ENCODE measurements at regions not wholly inside any gene's neighbourhood (a gene's known extent, or its start where the extent isn't known, plus 50 kb on each side); places are given as distances from the start of the nearest gene placed in this dataset.

DNA sequence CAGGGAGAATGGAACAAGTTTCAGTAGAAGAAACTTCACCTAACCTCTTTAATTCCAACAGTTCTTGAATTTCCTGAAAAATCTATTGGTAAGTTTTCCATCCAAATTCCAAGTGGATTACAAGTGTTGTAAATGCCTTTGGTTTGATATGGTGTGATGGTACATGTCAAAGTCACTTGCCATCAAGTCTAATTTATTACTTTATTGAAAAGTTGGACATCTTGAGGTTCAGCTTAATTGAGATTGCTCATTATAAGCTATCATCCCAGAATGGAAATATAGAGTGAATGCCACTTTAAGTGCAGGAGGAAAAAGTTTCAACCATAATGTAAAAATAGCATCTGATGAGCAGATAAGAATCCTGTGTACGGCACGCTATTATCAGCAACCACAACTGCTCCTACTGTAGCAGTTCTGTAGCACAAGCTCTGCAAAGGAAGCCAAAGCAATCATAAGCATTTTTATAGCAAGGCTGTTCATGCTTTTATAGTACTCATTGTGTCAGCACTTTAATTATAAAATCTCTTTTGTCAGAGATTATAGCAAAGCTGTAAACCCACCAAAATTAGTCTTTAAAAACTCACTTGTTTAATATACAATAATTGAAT lies 991.8 kb upstream of the PHF14 start:
- DNase-seq = no peak

DNA sequence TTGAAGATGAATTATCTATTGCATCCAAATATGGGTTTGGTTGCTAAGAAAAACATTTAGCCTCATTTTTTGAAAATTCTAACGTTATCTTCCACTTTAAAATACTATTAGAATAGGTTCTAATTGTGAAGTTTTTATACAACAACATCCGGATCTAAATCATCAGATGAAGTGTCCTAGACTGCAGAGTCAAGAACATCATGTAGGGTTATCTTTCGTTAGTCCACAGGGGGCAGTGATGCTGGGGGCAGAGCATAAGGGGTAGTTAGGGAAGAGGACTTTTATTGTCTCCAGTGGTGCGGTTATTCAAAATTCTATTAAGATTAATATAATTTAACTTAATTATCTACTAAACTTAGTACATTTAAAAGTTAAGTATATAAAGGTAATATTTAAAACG lies 990.6 kb upstream of the PHF14 start:
- DNase-seq = no peak

DNA sequence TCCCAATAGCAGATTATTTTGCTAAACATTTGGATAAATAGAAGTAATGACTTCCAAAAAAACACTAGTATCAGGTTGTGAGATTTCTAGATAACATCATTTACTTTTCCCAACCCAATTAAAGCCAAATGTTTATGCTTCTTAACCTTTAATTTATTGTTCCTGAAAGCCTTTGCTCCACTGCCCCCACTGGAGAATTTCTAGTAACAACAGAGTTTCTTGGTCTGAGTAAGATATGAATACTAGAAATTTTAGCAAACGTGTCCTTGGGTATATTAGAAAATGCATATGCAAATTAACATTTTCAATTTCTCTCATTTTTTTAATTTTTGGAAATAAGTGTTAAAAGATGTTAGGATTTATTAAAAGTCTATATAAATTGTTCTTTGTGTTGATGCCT lies 958.0 kb upstream of the PHF14 start:
- peak; percentile 1 for DNase-seq

DNA sequence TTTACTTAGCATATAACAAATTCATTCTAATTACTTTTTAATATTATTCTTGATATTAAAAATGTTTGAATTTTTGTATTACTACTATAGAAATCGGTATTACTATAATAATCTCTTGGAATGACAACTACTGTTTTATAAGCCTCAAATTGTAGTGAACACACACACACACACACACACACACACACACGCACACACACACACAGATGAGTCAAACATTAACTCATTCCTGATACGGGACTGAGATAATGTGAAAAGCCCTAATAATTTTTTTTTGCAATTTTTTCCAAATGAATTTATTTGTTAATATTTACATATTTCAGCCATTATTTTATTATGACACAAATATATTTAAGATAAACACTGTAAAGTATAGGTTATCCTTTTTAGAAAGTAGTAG lies 951.2 kb upstream of the PHF14 start:
- DNase-seq = no peak

DNA sequence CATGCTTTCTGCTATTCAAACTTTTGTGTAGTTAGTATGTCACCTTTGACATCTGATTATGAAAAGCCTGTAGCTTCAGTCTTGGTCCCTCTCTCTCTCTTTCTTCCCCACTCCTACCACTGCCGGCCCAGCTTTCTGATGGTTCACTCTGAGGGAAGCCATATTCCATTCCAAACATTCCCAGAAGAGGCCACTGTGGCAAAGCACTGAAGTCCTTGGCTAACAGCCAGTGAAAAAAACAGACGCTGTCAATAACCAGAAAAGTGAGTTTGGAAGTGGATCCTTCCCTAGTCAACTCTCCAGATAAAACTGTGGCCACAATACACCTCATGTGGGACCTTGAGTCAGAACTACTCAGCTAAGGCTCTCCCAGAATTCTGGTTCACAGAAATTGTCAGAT lies 950.7 kb upstream of the PHF14 start:
- DNase-seq = peak; percentile 0

GRCh38 chr7:10034843-10035556 lies 938.7 kb upstream of the PHF14 start:
- DNase-seq = no peak

GRCh38 chr7:10036693-10037092 lies 937.0 kb upstream of the PHF14 start:
- DNase-seq = no peak

DNA sequence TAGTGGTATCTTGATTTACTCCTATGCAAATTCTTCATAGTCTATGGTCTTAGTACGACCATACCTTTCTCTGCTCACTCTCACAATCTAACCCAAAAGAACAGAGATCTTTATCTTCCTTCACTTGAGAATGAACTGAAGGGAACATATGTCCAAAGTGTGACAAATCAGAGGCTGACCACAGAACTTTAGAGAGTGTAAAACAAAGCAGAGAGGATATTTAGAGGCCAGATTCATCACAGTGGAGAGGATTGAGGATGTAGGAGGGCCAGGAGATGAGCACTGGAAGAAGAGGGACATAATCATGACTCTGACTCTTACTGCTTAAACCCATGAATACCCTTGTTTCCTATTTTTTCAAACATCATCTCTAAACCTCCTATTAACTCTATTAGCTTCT lies 935.3 kb upstream of the PHF14 start:
- no peak for DNase-seq

- no peak for DNase-seq
These were observed 933.0 kb upstream of the PHF14 start for GRCh38 chr7:10040674-10041073.

DNA sequence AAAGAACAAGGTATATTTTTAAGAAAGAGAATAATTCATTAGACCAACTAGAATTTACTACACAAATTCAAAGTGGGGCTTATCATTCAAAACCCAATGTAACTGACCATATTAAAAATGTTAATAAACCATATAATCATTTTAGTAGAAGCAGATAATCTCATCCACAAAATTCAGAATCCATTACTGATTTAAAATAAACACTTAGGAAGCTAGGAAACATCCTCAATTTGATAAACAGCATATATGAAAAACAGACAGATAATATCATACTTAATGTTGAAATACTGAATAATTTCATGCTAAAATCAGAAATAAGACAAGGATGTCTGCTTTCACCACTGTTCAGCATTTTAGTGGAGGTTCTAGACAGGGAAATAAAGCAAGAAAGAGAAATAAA lies 902.8 kb upstream of the PHF14 start:
- DNase-seq = no peak

DNA sequence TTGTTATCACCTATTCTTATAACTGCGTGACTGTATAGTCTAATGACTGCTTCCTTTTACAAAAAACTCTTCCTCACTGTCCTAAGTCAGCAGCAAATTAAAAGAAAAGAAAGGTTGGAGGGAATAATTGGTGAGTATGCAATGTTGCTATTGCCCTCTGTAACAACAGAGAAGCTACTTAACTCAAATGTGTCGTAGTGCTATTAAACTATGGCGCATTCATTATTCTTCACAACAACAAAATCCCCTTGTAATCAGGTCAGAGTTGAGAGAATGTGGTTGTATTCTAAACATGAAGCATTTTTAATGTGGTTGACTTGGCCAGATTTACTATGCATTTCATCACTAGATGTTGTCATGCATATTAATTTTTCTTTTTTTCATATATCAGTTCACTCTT lies 897.8 kb upstream of the PHF14 start:
- DNase-seq = no peak

DNA sequence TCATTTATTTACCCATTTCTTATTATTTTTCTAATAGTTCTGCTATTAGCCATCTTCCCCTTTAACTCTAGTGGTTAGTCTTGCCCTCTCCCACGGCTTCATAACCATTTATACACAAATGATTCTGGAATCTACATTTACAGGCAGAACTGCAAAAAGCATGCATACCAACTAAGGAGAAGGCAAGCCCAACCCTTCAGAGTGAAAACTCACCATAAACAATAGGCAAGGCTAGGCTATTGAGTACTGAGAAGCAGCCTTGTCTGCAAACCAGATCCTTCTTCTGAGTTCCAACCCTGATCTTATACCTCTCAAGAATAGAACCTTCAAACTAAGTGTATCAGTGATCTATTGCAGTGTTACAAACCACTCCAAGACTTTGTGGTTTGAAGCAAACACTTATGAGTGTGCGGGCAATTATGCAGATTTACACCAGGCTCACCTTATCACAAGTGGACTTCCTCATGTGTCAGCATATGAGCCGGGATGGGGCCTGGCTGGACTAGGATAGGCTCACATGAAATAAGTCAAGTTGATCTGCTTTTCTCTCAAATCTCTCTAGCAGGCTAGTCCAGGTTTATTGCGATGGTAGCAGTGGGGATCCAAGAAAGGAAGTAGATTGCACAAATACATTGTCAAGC lies 896.9 kb upstream of the PHF14 start:
- no peak for DNase-seq

GRCh38 chr7:10079572-10079971 lies 894.1 kb upstream of the PHF14 start:
- no peak for DNase-seq

- no peak for DNase-seq
These were observed 890.8 kb upstream of the PHF14 start for GRCh38 chr7:10082896-10083295.

DNA sequence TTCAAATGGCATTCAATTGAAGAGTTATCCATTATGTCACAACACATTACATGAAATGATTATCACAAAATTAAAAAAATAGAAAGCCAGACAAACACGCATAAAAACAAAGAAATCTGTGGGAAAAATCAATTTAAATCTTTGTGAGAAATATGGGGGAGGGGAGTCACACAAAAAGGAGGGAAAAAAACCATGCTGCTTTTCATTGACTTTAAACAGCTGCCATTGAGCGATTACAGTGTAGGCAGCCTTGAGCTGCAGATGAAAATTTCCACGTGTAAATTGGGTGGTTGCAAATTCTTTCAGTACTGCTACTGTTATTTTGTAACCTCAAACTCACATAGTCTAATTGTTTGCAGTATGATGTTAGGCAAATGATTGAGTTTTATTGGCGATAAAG lies 889.9 kb upstream of the PHF14 start:
- no peak for DNase-seq

- DNase-seq = no peak
These were observed 888.4 kb upstream of the PHF14 start for GRCh38 chr7:10085231-10085630.

- no peak for DNase-seq
These were observed 873.1 kb upstream of the PHF14 start for GRCh38 chr7:10100572-10100971.

DNA sequence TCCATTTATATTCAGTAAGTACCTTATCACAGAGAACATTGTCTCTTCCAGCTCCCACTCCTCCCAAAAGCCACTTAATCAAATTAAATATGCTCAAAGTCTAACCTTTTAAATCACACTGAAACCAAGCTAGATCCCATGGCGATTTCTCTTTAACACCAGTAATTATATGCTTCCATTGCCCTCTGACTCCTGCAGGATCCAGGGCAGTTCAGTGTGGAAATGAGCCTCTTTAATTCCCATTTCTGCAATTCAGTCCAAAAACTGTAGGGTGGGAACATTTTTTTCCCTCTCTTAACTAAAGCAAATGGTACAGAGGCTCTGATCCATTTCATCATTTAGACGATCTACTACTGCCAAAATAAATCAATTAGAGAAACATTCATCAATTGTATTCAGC lies 872.3 kb upstream of the PHF14 start:
- DNase-seq = no peak

- DNase-seq = no peak
These were observed 869.4 kb upstream of the PHF14 start for GRCh38 chr7:10104292-10104691.

- DNase-seq = no peak
These were observed 867.1 kb upstream of the PHF14 start for GRCh38 chr7:10106609-10107008.

DNA sequence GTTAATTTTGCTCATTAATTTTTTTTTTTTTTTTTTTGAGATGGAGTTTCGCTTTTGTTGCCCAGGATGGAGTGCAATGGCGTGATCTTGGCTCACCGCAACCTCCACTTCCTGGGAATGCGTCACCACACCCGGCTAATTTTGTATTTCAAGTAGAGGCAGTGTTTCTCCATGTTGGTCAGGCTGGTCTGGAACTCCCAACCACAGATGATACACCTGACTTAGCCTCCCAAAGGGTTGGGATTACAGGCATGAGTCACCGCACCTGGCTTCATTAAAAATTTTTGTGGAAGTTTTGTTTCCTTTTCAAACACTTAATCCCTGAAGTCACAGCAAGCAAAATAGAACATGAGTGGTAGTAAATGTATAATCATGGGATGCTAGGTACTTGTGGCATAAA lies 857.2 kb upstream of the PHF14 start:
- no peak for DNase-seq

- no peak for DNase-seq
These were observed 855.9 kb upstream of the PHF14 start for GRCh38 chr7:10117815-10118214.

DNA sequence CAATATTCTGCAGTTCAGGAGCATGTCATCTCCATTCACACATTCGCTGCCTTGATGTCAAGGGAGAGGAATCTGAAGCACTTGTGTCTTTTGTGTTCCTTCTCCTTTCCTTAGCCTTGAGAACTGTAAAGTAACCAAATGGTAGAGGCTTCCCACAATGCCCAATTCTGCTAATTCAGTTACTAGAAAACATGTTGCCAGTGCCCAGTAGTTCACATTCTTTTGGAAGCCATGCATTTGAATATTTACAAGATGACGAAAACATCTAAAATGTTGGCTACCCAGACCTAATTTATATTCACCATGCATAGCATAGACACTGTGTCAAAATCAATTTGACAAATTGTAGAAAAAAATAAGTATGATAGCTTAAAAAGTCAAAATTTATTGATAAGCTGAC lies 852.7 kb upstream of the PHF14 start:
- DNase-seq = no peak

DNA sequence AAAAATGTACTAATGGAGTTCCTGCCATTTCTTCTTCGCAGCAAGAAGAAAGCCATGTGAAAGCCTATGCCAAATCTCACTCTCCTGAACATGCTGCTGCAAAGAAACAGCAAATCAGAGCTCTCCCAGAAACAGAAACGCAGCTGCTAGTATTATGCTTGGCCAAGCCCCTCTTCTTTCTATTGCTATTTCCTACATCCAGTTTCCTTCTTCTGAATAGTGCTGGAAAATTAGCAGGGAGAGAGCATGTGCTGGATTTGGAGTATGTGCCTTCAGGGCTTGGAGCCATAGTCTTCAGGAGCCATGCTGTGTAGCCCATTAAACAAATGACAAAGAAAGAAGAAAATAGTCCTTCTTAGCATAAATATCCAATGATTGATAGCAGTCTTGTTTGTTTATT lies 852.0 kb upstream of the PHF14 start:
- peak; percentile 22 for DNase-seq
